ENCODE measurements at regions not wholly inside any gene's neighbourhood (a gene's known extent, or its start where the extent isn't known, plus 50 kb on each side); places are given as distances from the start of the nearest gene placed in this dataset.

GRCh38 chr2:16338026-16338425 lies 327.6 kb downstream of the CYRIA start:
- TF ChIP-seq, protein P1, sequence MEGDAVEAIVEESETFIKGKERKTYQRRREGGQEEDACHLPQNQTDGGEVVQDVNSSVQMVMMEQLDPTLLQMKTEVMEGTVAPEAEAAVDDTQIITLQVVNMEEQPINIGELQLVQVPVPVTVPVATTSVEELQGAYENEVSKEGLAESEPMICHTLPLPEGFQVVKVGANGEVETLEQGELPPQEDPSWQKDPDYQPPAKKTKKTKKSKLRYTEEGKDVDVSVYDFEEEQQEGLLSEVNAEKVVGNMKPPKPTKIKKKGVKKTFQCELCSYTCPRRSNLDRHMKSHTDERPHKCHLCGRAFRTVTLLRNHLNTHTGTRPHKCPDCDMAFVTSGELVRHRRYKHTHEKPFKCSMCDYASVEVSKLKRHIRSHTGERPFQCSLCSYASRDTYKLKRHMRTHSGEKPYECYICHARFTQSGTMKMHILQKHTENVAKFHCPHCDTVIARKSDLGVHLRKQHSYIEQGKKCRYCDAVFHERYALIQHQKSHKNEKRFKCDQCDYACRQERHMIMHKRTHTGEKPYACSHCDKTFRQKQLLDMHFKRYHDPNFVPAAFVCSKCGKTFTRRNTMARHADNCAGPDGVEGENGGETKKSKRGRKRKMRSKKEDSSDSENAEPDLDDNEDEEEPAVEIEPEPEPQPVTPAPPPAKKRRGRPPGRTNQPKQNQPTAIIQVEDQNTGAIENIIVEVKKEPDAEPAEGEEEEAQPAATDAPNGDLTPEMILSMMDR (IDR thresholded peaks at IDR 0.05), result no peak
- no peak for TF ChIP-seq POLR2A (IDR thresholded peaks at IDR 0.05)
